ENCODE measurements at regions not wholly inside any gene's neighbourhood (a gene's known extent, or its start where the extent isn't known, plus 50 kb on each side); places are given as distances from the start of the nearest gene placed in this dataset.

GRCh38 chr5:20276061-20276958 lies 288.3 kb upstream of the CDH18 start:
- peak; percentile 60 for DNase-seq (ENCODE audit: low read depth)

GRCh38 chr5:20266066-20266465 lies 278.1 kb upstream of the CDH18 start:
- DNase-seq (ENCODE audit: low read depth) = no peak

- DNase-seq (ENCODE audit: low read depth) = no peak
These were observed 274.9 kb upstream of the CDH18 start for GRCh38 chr5:20262896-20263295.

- no peak for DNase-seq (ENCODE audit: low read depth)
These were observed 266.7 kb upstream of the CDH18 start for GRCh38 chr5:20254748-20255147.

GRCh38 chr5:20248118-20248517 lies 260.1 kb upstream of the CDH18 start:
- DNase-seq (ENCODE audit: low read depth) = no peak

- no peak for DNase-seq (ENCODE audit: low read depth)
These were observed 257.5 kb upstream of the CDH18 start for GRCh38 chr5:20245432-20245974.

- DNase-seq (ENCODE audit: low read depth) = no peak
These were observed 253.4 kb upstream of the CDH18 start for GRCh38 chr5:20241351-20241750.

- no peak for DNase-seq (ENCODE audit: low read depth)
These were observed 243.0 kb upstream of the CDH18 start for GRCh38 chr5:20231040-20231439.

GRCh38 chr5:20230010-20230409 lies 242.0 kb upstream of the CDH18 start:
- DNase-seq (ENCODE audit: low read depth) = no peak

GRCh38 chr5:20229303-20230005 lies 241.5 kb upstream of the CDH18 start:
- no peak for DNase-seq (ENCODE audit: low read depth)

GRCh38 chr5:20224966-20225365 lies 237.0 kb upstream of the CDH18 start:
- no peak for DNase-seq (ENCODE audit: low read depth)

GRCh38 chr5:20224046-20224445 lies 236.0 kb upstream of the CDH18 start:
- no peak for DNase-seq (ENCODE audit: low read depth)

- no peak for DNase-seq (ENCODE audit: low read depth)
These were observed 235.5 kb upstream of the CDH18 start for GRCh38 chr5:20223451-20223850.

GRCh38 chr5:20215257-20215656 lies 227.3 kb upstream of the CDH18 start:
- DNase-seq (ENCODE audit: low read depth) = no peak

GRCh38 chr5:20213803-20214202 lies 225.8 kb upstream of the CDH18 start:
- DNase-seq (ENCODE audit: low read depth) = no peak

- no peak for DNase-seq (ENCODE audit: low read depth)
These were observed 224.7 kb upstream of the CDH18 start for GRCh38 chr5:20212701-20213100.

GRCh38 chr5:20166456-20166855 lies 178.5 kb upstream of the CDH18 start:
- no peak for DNase-seq (ENCODE audit: low read depth)

GRCh38 chr5:20158006-20158405 lies 170.0 kb upstream of the CDH18 start:
- DNase-seq (ENCODE audit: low read depth) = no peak

GRCh38 chr5:20157089-20157488 lies 169.1 kb upstream of the CDH18 start:
- DNase-seq (ENCODE audit: low read depth) = no peak

GRCh38 chr5:20145240-20145639 lies 157.2 kb upstream of the CDH18 start:
- no peak for DNase-seq (ENCODE audit: low read depth)

GRCh38 chr5:20129501-20129900 lies 141.5 kb upstream of the CDH18 start:
- no peak for DNase-seq (ENCODE audit: low read depth)

- DNase-seq (ENCODE audit: low read depth) = no peak
These were observed 140.3 kb upstream of the CDH18 start for GRCh38 chr5:20128343-20128742.

GRCh38 chr5:20114526-20114925 lies 126.5 kb upstream of the CDH18 start:
- no peak for DNase-seq (ENCODE audit: low read depth)

All from non-pigmented ciliary epithelial cell (primary cell).